Vagina (tissue), 2 donors: ENCODE measurements at regions not wholly inside any gene's neighbourhood (a gene's known extent, or its start where the extent isn't known, plus 50 kb on each side); places are given as distances from the start of the nearest gene placed in this dataset.

ENCODE experiments used
- DNase-seq, 2 donors: peaks; one replicate each; pipeline ENCODE4 v3.0.0-alpha.2; 2017; ENCODE audit errors: extremely low spot score in 2 of 2
- H3K27ac ChIP-seq: fragments of 200-600 bp; sonication (generic); one replicate; pipeline ENCODE4 v1.5.1; 2019
- H3K27me3 ChIP-seq: fragments of 200-600 bp; sonication (generic); one replicate; pipeline ENCODE4 v1.5.1; 2019
- H3K36me3 ChIP-seq, 2 donors: fragments of 200-600 bp; sonication (generic); one replicate each; pipeline ENCODE4 v1.5.1; 2017 to 2019
- H3K4me1 ChIP-seq: fragments of 200-600 bp; sonication (generic); one replicate; pipeline ENCODE4 v1.5.1; 2019
- H3K4me3 ChIP-seq, 2 donors: fragments of 200-600 bp; sonication (generic); 1 replicate in 1 of 2; 2 replicates in 1 of 2; pipeline ENCODE4 v1.5.1; 2016 to 2019
- H3K9me3 ChIP-seq: fragments of 200-600 bp; sonication (generic); one replicate; pipeline ENCODE4 v1.5.1; 2019
- CTCF ChIP-seq, 3 experiments: fragments of 450-650 bp in 2 of 3; fragments of 200-600 bp in 1 of 3; sonication (generic) in 1 of 3; IDR thresholded peaks; one replicate each; pipeline ENCODE4 v1.5.1; 2017 to 2019; ENCODE audit warnings: antibody characterized with exemption in 3 of 3, mild to moderate bottlenecking in 2 of 3, moderate library complexity in 2 of 3
- POLR2A ChIP-seq, 2 donors: fragments of 450-650 bp; IDR thresholded peaks; one replicate each; pipeline ENCODE4 v1.6.1; 2017; ENCODE audit warnings: antibody characterized with exemption in 2 of 2, mild to moderate bottlenecking in 2 of 2, moderate library complexity in 2 of 2
- POLR2AphosphoS5 ChIP-seq, 2 donors: sonication (generic); formaldehyde crosslinking; IDR thresholded peaks; one replicate each; pipeline ENCODE4 v1.9.0; 2017; ENCODE audit warnings: antibody characterized with exemption in 2 of 2, mild to moderate bottlenecking in 2 of 2, low read depth in 1 of 2; ENCODE audit not compliant: insufficient read depth in 1 of 2
- intact Hi-C: fragments of 100-400 bp; cut with DNase I; formaldehyde crosslinking; loops from one replicate; pipeline ENCODE4 v1.15.1; 2023

GRCh38 chr11:92886243-92886905, 83.1 kb upstream of the MTNR1B start:
- H3K9me3 ChIP-seq, result no peaks in the 10 kb centered on the region
- H3K4me3 ChIP-seq, result no peak overlapping the region
- TF ChIP-seq CTCF (IDR thresholded peaks at IDR 0.05) (peak; percentile 30 to 52 (median 46)), POLR2A (IDR thresholded peaks at IDR 0.05) (no peak)
- H3K36me3 ChIP-seq, result no peaks in the 10 kb centered on the region
- DNase-seq, result no peak
- H3K27me3 ChIP-seq, result no peaks in the 10 kb centered on the region
- H3K4me1 ChIP-seq, result peaks cover 10% of the 10 kb centered on the region
- intact Hi-C loops, result no loop called here
- no peak overlapping the region for H3K27ac ChIP-seq

DNA sequence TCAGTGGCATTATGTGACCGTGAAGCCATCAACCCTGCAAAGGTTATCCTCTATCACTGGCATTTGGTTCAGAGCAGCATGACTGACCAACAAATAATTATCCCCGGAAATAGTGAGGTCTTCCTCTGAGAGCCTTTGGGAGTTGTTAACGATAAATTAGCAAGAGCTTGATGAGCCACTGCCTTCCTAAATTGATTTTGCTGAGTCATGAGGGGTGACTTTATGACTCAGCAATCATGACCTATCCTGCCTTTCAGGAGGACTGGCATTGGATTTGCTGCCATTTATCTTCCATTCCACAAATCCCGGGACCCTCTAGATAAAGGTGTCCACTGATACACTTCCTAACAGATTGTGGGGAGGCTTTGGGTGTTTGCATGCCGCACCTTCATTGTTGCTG, 80.8 kb upstream of the MTNR1B start:
- H3K27me3 ChIP-seq, result no peaks in the 10 kb centered on the region
- no peaks in the 10 kb centered on the region for H3K9me3 ChIP-seq

GRCh38 chr11:92890846-92891245, 78.6 kb upstream of the MTNR1B start:
- H3K9me3 ChIP-seq, result no peaks in the 10 kb centered on the region
- H3K27ac ChIP-seq, result no peak overlapping the region
- no peak for DNase-seq
- TF ChIP-seq POLR2AphosphoS5 (IDR thresholded peaks at IDR 0.05; ENCODE audit: insufficient read depth in 1 of 2, low read depth in 1 of 2), result no peak
- TF ChIP-seq CTCF (IDR thresholded peaks at IDR 0.05), result no peak
- no peak for TF ChIP-seq POLR2A (IDR thresholded peaks at IDR 0.05)
- no peaks in the 10 kb centered on the region for H3K27me3 ChIP-seq
- intact Hi-C loops, result no loop called here
- H3K4me3 ChIP-seq, result no peak overlapping the region
- peaks cover 4% of the 10 kb centered on the region for H3K4me1 ChIP-seq
- H3K36me3 ChIP-seq, result no peaks in the 10 kb centered on the region

More for the DNA sequence above, 80.8 kb upstream of the MTNR1B start:
- H3K4me1 ChIP-seq, result peaks cover 10% of the 10 kb centered on the region
- no peaks in the 10 kb centered on the region for H3K36me3 ChIP-seq
- H3K4me3 ChIP-seq, result no peak overlapping the region
- DNase-seq, result no peak
- TF ChIP-seq POLR2AphosphoS5 (IDR thresholded peaks at IDR 0.05; ENCODE audit: insufficient read depth in 1 of 2, low read depth in 1 of 2), result no peak
- no peak for TF ChIP-seq POLR2A (IDR thresholded peaks at IDR 0.05)
- no peak for TF ChIP-seq CTCF (IDR thresholded peaks at IDR 0.05)
- intact Hi-C loops, result no loop called here
- no peak overlapping the region for H3K27ac ChIP-seq

GRCh38 chr11:92892802-92893684, 76.4 kb upstream of the MTNR1B start:
- Histone ChIP-seq H3K9me3 (no peaks in the 10 kb centered on the region), H3K4me3 (no peak overlapping the region), H3K36me3 (no peaks in the 10 kb centered on the region), H3K27ac (no peak overlapping the region), H3K27me3 (no peaks in the 10 kb centered on the region), H3K4me1 (no peaks in the 10 kb centered on the region)
- TF ChIP-seq POLR2AphosphoS5 (IDR thresholded peaks at IDR 0.05; ENCODE audit: insufficient read depth in 1 of 2, low read depth in 1 of 2) (no peak), POLR2A (IDR thresholded peaks at IDR 0.05) (no peak), CTCF (IDR thresholded peaks at IDR 0.05) (no peak)
- intact Hi-C loops, result no loop called here
- no peak for DNase-seq

DNA sequence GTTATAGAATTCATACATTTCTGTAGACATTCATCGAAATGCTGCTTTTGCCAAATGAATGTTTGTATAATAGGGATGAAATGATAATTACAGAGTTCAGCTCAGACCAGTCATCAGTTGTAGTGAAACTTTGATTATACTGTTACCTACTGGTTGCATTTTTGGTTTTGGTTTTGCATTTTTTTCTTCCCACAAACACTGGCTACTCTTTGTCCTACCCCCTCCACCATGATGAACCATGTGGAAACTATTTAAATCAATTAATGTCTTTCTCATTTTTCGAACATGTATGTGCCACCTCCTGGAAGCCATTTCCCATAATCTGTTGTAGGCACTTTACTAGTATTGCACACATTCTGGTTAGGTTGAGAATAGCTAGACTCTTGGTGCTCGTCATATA, 75.3 kb upstream of the MTNR1B start:
- no peak for TF ChIP-seq CTCF (IDR thresholded peaks at IDR 0.05)
- TF ChIP-seq POLR2A (IDR thresholded peaks at IDR 0.05), result no peak
- TF ChIP-seq POLR2AphosphoS5 (IDR thresholded peaks at IDR 0.05; ENCODE audit: insufficient read depth in 1 of 2, low read depth in 1 of 2), result no peak
- no peak for DNase-seq
- no peaks in the 10 kb centered on the region for H3K4me1 ChIP-seq
- H3K9me3 ChIP-seq, result no peaks in the 10 kb centered on the region
- no peak overlapping the region for H3K27ac ChIP-seq
- intact Hi-C loops, result no loop called here
- H3K4me3 ChIP-seq, result no peak overlapping the region
- no peaks in the 10 kb centered on the region for H3K27me3 ChIP-seq
- H3K36me3 ChIP-seq, result no peaks in the 10 kb centered on the region
